Astrocyte (in vitro differentiated cells and primary cell): ENCODE measurements at regions not wholly inside any gene's neighbourhood (a gene's known extent, or its start where the extent isn't known, plus 50 kb on each side); places are given as distances from the start of the nearest gene placed in this dataset.

Experiments
- DNase-seq: peaks from one replicate; pipeline ENCODE4 v3.0.0-alpha.2; 2010; ENCODE audit warnings: low read depth
- FAIRE-seq: peaks from 2 replicates; lab custom pipeline; 2011; peaks lifted over from hg19 to GRCh38; lab: Jason Lieb, UNC
- H2AFZ ChIP-seq: 2 replicates; pipeline ENCODE4 v1.6.0; 2012; ENCODE audit warnings: low read depth, low read length, inconsistent platforms
- H3K27ac ChIP-seq: 2 replicates; pipeline ENCODE4 v1.5.1; 2011; ENCODE audit warnings: low read depth, low read length, inconsistent platforms
- H3K27me3 ChIP-seq: 2 replicates; pipeline ENCODE4 v1.6.0; 2011; ENCODE audit warnings: low read length, inconsistent platforms; ENCODE audit not compliant: insufficient read depth
- H3K36me3 ChIP-seq: 2 replicates; pipeline ENCODE4 v1.5.1; 2011; ENCODE audit warnings: low read length, inconsistent platforms; ENCODE audit not compliant: insufficient read depth
- H3K4me1 ChIP-seq: 2 replicates; pipeline ENCODE4 v1.5.1; 2011; ENCODE audit warnings: low read length, inconsistent platforms; ENCODE audit not compliant: insufficient read depth
- H3K4me2 ChIP-seq: 2 replicates; pipeline ENCODE4 v1.6.0; 2012; ENCODE audit warnings: low read length, inconsistent platforms
- H3K4me3 ChIP-seq: 2 replicates; pipeline ENCODE4 v1.5.1; 2011; ENCODE audit warnings: low read depth, mild to moderate bottlenecking, low read length, inconsistent platforms; ENCODE audit not compliant: insufficient read depth
- H3K79me2 ChIP-seq: 2 replicates; pipeline ENCODE4 v1.6.0; 2012; ENCODE audit warnings: mild to moderate bottlenecking, low read length, inconsistent platforms; ENCODE audit not compliant: insufficient read depth
- H3K9ac ChIP-seq: 2 replicates; pipeline ENCODE4 v1.6.0; 2012; ENCODE audit warnings: mild to moderate bottlenecking, low read length, inconsistent platforms
- H3K9me3 ChIP-seq: 2 replicates; pipeline ENCODE4 v1.5.1; 2012; ENCODE audit warnings: low read depth, mild to moderate bottlenecking, low read length, inconsistent platforms; ENCODE audit not compliant: insufficient read depth
- H4K20me1 ChIP-seq: 2 replicates; pipeline ENCODE4 v1.6.0; 2012; ENCODE audit warnings: low read length, inconsistent platforms; ENCODE audit not compliant: insufficient read depth
- H3K27ac Mint-ChIP-seq: one replicate; pipeline ENCODE4 v1.8.0; 2021; ENCODE audit warnings: mild to moderate bottlenecking, mixed read lengths; ENCODE audit not compliant: unreplicated experiment
- H3K27me3 Mint-ChIP-seq: one replicate; pipeline ENCODE4 v1.8.0; 2021; ENCODE audit warnings: low read depth, mixed read lengths; ENCODE audit not compliant: unreplicated experiment
- H3K36me3 Mint-ChIP-seq: one replicate; pipeline ENCODE4 v1.8.0; 2021; ENCODE audit warnings: low read depth, mixed read lengths; ENCODE audit not compliant: unreplicated experiment
- H3K4me1 Mint-ChIP-seq: one replicate; pipeline ENCODE4 v1.8.0; 2021; ENCODE audit warnings: low read depth, mixed read lengths; ENCODE audit not compliant: unreplicated experiment
- H3K4me3 Mint-ChIP-seq: one replicate; pipeline ENCODE4 v1.8.0; 2021; ENCODE audit warnings: mild to moderate bottlenecking, moderate library complexity, mixed read lengths; ENCODE audit not compliant: unreplicated experiment
- H3K9me3 Mint-ChIP-seq: one replicate; pipeline ENCODE4 v1.8.0; 2021; ENCODE audit warnings: mild to moderate bottlenecking, mixed read lengths; ENCODE audit not compliant: unreplicated experiment
- EZH2 ChIP-seq: IDR thresholded peaks from 2 replicates; pipeline ENCODE4 v1.6.1; 2012; ENCODE audit warnings: mild to moderate bottlenecking, low read length, inconsistent platforms; ENCODE audit not compliant: insufficient read depth
- TF ChIP-seq, protein P1 (sequence below): IDR thresholded peaks from 2 replicates; pipeline ENCODE4 v1.5.1; 2011; ENCODE audit warnings: low read depth, mild to moderate bottlenecking, inconsistent platforms, low read length, moderate library complexity; ENCODE audit not compliant: insufficient read depth

DNA sequence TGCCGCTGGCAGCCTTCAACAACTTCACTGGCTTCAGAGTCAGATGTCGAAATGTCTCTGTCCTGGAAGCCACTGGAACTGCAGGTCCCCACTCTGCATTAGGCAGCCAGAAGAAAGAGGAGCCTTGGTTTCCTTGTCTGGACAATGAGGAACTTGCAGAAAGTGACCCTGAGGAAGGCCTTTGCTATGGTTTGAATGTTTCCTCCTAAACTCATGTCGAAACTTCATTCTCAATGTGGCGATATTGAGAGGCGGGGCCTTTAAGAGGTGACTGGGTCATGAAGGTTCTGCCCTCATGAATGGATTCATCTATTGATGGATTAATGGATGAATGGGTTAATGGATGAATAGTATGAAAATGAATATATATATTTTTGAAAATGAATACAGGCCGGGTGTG, 61.6 kb upstream of the GPR26 start:
- Histone ChIP-seq H3K4me1 (no peaks in the 10 kb centered on the region), H3K4me3 (no peak overlapping the region), H3K27ac (no peak overlapping the region), H3K79me2 (no peaks in the 10 kb centered on the region), H3K27me3 (no peaks in the 10 kb centered on the region), H3K36me3 (no peaks in the 10 kb centered on the region), H2AFZ (no peak overlapping the region), H3K4me2 (no peak overlapping the region), H4K20me1 (no peaks in the 10 kb centered on the region), H3K9me3 (peaks cover 6% of the 10 kb centered on the region), H3K9ac (no peak overlapping the region)
- H3K27me3 Mint-ChIP-seq, result peaks cover 18% of the 10 kb centered on the region
- no peaks in the 10 kb centered on the region for H3K4me1 Mint-ChIP-seq
- TF ChIP-seq EZH2, result no peak
- TF ChIP-seq, protein P1, sequence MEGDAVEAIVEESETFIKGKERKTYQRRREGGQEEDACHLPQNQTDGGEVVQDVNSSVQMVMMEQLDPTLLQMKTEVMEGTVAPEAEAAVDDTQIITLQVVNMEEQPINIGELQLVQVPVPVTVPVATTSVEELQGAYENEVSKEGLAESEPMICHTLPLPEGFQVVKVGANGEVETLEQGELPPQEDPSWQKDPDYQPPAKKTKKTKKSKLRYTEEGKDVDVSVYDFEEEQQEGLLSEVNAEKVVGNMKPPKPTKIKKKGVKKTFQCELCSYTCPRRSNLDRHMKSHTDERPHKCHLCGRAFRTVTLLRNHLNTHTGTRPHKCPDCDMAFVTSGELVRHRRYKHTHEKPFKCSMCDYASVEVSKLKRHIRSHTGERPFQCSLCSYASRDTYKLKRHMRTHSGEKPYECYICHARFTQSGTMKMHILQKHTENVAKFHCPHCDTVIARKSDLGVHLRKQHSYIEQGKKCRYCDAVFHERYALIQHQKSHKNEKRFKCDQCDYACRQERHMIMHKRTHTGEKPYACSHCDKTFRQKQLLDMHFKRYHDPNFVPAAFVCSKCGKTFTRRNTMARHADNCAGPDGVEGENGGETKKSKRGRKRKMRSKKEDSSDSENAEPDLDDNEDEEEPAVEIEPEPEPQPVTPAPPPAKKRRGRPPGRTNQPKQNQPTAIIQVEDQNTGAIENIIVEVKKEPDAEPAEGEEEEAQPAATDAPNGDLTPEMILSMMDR, result no peak
- H3K27ac Mint-ChIP-seq, result no peak overlapping the region
- no peaks in the 10 kb centered on the region for H3K36me3 Mint-ChIP-seq
- no peak overlapping the region for H3K4me3 Mint-ChIP-seq
- H3K9me3 Mint-ChIP-seq, result peaks cover 8% of the 10 kb centered on the region
- DNase-seq (no peak), FAIRE-seq (no peak)

DNA sequence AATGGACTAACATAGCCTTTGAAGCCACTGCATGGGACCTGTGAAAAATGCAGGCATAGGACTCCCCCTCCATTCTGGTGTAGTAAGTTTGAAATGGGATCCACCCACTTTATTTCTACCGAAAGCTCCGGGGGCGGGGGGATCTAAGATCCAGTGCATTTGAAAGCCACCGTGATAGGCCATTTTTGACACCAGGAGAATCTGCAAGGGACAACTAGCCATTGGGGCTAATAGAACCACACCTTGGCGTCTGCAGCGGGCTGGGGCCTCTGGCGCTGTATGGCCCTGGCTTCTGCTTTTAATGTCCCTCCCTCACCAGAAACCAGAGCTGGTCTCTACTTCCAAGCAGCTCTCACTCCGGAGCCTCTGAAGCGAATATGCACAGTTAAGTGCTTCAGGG, 60.1 kb upstream of the GPR26 start:
- Histone ChIP-seq H3K4me1 (no peaks in the 10 kb centered on the region), H3K9me3 (peaks cover 6% of the 10 kb centered on the region), H3K4me2 (no peak overlapping the region), H4K20me1 (no peaks in the 10 kb centered on the region), H3K36me3 (no peaks in the 10 kb centered on the region), H3K27ac (no peak overlapping the region), H3K79me2 (no peaks in the 10 kb centered on the region), H3K9ac (no peak overlapping the region), H2AFZ (no peak overlapping the region), H3K27me3 (no peaks in the 10 kb centered on the region), H3K4me3 (no peak overlapping the region)
- H3K4me3 Mint-ChIP-seq, result no peak overlapping the region
- H3K27me3 Mint-ChIP-seq, result peaks cover 18% of the 10 kb centered on the region
- FAIRE-seq (no peak), DNase-seq (no peak)
- peaks cover 8% of the 10 kb centered on the region for H3K9me3 Mint-ChIP-seq
- no peak overlapping the region for H3K27ac Mint-ChIP-seq
- H3K36me3 Mint-ChIP-seq, result no peaks in the 10 kb centered on the region
- no peaks in the 10 kb centered on the region for H3K4me1 Mint-ChIP-seq
- TF ChIP-seq, protein P1, result no peak
- no peak for TF ChIP-seq EZH2

DNA sequence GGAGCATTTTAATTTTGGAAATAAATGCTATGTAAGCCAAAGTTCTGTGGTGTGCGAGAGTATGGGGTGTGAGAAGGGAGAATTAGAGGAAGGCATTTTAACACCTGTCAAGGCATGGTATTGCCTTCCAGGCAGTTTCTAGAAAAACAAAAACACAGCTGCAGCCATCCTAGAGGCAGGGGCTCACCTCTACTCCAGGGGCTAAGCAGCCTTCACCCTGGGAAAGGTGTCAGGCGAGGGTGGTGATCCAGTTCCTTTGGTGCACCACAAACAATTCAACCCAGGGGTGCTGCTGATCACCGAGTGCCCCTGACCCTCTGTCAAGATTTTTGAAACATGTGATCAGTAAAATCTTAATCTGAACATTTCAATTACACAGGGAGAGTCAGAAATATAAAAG, 59.2 kb upstream of the GPR26 start:
- FAIRE-seq, result no peak
- H3K36me3 ChIP-seq, result no peaks in the 10 kb centered on the region
- H3K9me3 ChIP-seq, result peaks cover 8% of the 10 kb centered on the region
- no peak overlapping the region for H3K9ac ChIP-seq
- H3K4me3 Mint-ChIP-seq, result no peak overlapping the region
- H3K79me2 ChIP-seq, result no peaks in the 10 kb centered on the region
- no peak overlapping the region for H3K4me2 ChIP-seq
- H3K4me1 Mint-ChIP-seq, result no peaks in the 10 kb centered on the region
- H3K9me3 Mint-ChIP-seq, result no peaks in the 10 kb centered on the region
- H2AFZ ChIP-seq, result no peak overlapping the region
- no peak overlapping the region for H3K27ac Mint-ChIP-seq
- peaks cover 22% of the 10 kb centered on the region for H3K27me3 Mint-ChIP-seq
- H3K4me3 ChIP-seq, result no peak overlapping the region
- H3K27me3 ChIP-seq, result no peaks in the 10 kb centered on the region
- DNase-seq, result no peak
- TF ChIP-seq, protein P1, result no peak
- no peak for TF ChIP-seq EZH2
- no peaks in the 10 kb centered on the region for H3K4me1 ChIP-seq
- no peak overlapping the region for H3K27ac ChIP-seq
- no peaks in the 10 kb centered on the region for H3K36me3 Mint-ChIP-seq
- H4K20me1 ChIP-seq, result no peaks in the 10 kb centered on the region
